Renal cortex interstitium (tissue), 11 donors: ENCODE measurements at regions not wholly inside any gene's neighbourhood (a gene's known extent, or its start where the extent isn't known, plus 50 kb on each side); places are given as distances from the start of the nearest gene placed in this dataset.
"Not testable (repeated sequence)": the region's sequence is repeated elsewhere in the genome, so short reads cannot be mapped to it uniquely, and the experiment has no call there.

Experiments
- DNase-seq, 11 donors: peaks; one replicate each; pipeline ENCODE4 v3.0.0-alpha.2; 2013; ENCODE audit warnings: low read depth in 9 of 11, low spot score in 4 of 11; ENCODE audit errors: extremely low read depth in 1 of 11

DNA sequence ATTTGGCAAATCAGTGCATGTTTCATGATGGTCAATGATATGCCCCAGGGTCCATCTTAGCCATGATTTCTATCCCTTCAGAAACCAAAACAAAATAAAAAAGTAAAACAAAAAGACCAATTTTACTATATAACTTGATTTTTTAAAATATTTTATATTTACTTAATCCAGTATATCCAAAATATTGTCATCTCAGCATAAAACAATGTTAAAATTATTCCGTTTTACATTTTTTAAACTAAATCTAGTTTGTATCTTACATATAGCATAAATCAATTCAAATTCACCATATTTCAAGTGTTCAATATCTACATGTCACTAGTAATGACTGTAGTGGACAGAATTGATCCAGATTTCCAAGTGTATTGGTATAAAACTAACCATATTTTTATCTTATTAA is 277.7 kb upstream of the ZNF322 start:
- not testable (repeated sequence) for DNase-seq

DNA sequence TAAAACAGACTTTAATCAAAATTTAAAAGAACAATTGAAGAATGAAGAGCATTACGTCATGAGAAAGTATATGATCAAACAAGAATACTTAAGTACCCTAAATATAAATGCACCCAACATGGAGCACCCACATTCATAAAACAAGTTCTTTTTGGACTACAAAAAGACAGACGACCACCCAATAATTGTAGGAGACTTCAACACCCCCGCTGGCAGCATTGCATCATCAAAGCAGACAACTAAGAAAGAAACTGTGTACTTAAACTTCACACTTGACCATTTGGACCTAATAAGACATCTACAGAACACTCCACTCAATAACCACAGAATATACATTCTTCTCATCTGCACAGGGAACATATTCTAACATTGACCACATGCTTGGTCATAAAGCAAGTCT is 291.7 kb upstream of the ZNF322 start:
- DNase-seq: not testable (repeated sequence)

DNA sequence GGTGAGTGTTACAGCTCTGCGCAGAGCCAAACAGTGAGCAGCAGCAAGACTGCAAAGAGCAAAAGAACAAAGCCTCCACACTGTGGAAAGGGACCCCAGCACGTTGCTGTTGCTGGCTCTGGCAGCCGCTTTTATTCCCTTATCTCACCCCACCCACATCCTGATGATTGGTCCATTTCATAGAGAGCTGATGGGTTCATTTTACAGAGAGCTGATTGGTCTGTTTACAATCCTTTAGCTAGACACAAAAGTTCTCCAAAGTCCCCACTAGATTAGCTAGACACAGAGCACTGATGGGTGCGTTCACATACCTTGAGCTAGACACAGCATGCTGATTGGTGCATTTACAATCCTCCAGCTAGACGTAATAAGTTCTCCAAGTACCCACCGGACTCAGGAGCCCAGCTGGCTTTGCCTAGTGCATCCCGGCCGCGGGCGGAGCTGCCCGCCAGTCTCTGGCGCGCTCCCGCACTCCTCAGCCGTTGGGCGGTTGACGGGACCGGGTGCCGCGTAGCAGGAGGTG is 291.4 kb upstream of the PRSS16 start:
- DNase-seq: peak; percentile 18 to 54 (median 36)

DNA sequence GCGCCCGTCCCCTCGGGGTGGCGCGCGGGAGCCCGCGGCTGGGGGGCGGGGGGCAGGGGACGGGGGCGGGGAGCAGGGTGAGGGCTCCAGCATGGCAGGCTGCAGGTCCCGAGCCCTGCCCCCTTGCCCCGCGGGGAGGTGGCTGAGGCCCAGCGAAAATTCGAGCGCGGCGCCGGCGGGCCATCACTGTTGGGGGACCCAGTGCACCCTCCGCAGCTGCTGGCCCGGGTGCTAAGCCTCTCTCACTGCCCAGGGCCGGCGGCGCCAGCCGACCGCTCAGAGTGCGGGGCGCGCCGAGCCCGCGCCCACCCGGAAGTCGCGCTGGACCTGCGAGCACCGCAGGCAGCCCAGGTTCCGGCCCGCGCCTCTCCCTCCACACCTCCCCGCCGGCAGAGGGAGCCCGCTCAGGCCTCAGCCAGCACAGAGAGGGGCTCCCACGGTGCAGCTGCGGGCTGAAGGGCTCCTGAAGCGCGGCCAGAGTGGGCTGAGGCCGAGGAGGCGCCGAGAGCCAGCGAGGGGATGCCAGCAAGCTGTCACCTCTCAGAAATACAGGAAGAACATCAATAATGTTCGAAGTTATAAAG is 290.8 kb upstream of the PRSS16 start:
- DNase-seq: peak in 10 of 11 donors; percentile 27 to 80 (median 59)

DNA sequence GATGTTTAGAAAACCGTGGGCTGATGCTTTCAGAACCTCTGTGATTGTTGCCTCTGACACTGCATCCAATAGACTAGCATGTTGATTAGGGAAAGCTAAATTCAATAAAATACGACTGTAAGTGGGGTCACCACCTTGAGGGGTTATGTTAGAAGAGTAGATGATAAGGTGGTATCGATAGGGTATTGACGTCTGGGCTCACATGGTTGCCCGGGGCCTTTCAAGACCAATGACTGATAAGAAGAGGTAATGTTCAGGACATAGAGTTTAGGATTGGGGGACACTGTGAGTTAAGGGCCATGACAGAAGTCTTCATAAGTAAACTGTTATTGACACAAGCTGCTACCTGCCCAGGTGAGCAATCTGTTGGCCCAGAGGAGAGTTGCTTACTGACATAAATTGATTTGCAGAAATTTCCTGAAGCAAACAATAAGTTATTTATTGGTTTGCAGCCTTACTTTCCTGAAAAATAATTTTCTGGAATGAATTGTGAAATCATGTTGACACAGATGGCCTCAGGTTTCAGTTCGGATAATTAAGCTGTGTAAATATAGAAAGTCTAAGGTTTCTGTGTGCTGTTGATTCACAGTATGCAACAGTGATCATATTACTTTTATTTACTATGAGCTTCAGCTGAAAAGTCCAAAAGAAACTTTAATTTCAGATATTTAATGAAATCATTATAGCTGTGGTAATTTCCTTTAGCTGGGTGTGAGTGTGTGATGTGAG is 289.9 kb upstream of the PRSS16 start:
- not testable (repeated sequence) for DNase-seq

DNA sequence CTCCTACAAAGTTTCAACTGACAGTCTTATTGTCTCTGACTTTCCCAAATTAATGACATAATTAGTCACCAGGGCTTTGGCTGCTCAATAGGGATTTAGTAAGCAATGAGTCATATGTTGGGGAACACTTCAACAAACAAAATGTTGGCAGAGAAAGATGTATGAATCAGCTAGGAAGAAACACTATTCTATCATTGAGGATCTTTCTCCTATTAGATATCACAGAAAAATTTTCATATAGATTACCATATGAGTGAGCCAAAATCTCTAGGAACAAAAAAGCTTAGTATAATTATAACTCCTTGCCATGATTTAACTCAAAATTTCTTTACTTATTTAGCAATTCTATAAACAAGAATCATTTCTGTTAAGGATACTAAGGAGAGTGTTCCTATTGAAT is 286.3 kb upstream of the PRSS16 start:
- not testable (repeated sequence) for DNase-seq

DNA sequence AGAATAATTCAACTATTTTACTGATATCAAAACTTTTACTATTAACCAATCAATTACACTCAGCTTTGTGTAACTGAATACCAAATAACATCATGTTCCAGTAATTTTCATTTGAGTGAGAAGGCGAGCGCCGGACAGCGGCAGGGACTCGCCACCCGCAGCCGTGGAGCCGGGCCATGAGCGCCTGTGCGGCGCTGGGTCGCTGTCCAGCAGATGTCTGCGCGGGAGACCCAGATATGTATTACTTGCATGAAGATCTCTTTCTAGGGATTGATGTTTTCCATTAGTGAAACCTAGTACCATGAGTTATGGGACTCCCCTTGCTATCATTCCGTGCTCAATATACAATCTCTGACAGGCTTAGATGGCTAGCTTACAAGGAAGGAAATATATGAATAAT is 245.1 kb upstream of the PRSS16 start:
- DNase-seq: no peak

DNA sequence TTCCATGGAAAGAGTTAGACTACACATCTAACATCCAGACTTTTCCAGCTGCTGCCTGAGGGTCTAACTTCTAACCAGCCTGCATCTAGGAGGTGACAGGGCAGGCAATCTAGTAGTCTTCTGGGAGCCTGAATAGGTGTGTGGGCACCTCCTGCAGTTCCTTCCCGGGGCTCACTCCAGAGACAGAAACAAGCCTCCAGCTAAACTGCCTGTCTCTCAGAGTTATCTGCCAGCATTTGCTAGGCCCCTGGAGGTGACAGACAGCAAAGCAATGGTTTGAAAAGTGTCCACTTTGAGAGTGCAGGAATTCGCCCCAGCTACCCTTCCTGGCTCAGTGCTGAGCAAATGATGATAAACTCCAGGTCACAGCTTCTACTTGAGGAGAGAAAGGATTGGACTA is 240.5 kb upstream of the PRSS16 start:
- no peak for DNase-seq

DNA sequence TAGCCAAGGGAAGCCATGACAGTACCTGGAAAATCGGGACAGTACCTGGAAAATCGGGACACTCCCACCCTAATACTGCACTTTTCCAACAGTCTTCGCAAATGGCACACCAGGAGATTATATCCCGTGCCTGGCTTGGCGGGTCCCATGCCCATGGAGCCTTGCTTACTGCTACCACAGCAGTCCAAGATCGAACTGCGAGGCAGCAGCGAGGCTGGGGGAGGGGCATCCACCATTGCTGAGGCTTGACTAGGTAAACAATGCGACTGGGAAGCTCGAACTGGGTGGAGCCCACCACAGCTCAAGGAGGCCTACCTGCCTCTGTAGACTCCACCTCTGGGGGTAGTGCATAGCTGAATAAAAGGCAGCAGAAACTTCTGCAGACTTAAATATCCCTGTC is 238.9 kb upstream of the PRSS16 start:
- DNase-seq: not testable (repeated sequence)

DNA sequence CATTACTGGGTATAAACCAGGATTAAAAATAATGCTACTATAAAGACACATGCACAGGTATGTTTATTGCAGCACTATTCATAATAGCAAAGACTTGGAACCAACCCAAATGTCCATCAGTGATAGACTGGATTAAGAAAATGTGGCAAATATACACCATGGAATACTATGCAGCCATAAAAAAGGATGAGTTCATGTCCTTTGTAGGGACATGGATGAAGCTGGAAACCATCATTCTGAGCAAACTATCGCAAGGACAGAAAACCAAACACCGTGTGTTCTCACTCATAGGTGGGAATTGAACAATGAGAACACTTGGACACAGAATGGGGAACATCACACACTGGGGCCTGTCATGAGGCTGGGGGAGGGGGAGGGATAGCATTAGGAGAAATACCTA is 233.4 kb upstream of the PRSS16 start:
- DNase-seq: not testable (repeated sequence)

DNA sequence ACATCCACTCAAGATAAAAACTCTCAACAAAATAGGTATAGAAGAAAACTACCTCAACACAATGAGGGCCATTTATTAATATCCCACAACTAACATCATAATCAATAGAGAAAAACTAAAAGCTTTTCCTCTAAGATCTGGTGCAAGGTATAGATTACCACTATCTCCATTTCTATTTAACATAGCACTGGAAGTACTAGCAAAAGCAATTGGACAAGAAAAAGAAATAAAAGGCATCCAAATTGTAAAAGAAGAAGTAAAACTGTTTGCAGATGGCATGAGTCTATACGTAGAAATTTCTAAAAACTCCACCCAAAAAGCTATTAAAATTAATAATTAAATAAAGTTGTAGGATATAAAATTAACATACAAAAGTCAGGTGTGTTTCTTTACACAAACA is 230.8 kb upstream of the PRSS16 start:
- no peak for DNase-seq

DNA sequence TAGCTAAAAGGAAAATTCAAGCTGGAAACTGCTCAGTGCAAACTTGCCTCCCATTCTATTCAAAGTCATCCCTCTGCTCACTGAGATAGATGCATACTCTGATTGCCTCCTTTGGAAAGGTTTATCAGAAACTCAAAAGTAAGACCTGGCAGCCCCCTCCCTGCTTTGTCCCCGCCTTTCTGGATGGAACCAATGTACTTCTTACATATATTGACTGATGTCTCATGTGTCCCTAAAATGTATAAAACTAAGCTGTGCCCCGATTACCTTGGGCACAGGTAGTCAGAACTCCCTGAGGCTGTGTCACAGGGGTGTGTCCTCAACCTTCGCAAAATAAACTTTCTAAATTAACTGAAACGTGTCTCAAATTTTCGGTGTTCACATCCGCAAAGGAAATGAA is 229.1 kb upstream of the PRSS16 start:
- DNase-seq: not testable (repeated sequence)

DNA sequence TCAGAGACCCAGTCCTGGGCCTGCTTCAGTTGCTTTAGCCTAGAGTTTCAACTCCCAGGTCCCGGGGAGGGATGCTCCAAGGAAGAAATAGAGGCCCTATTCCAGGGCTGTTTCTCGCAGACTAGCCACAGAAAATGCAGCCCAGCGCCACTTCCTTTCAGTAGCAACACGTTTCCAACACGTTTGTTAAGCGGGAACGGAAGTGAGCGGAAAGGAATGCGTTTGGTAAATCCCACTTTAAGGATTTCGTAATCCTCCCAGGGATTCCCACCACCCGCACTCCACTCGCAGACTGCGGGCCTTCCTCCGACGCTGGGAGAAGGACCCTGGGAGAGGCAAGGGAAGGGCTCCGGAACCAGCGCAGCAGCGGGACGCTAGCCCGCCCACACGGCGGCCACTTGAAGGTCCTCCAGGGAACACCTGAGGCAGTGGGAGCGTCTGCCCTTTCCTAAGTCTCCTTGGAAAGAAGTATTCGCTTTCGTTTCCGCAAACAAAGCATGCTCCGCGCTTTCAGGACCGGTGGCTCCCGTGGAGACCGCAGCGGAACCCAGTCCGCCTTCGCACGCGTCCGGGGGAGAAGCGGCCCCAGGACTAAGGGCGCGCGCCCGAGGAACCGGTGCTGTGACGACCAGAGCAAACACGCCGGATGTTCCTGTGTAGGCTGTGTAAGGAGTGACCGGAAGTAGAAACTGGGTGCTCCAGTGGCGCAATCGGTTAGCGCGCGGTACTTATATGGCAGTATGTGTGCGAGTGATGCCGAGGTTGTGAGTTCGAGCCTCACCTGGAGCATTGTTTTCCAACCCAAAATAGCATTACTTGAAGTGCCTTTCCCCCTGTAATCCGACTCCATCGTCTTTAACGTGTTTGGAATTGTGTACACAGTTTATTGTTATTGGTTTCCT is 227.6 kb upstream of the PRSS16 start:
- DNase-seq: peak; percentile 64 to 86 (median 75)

DNA sequence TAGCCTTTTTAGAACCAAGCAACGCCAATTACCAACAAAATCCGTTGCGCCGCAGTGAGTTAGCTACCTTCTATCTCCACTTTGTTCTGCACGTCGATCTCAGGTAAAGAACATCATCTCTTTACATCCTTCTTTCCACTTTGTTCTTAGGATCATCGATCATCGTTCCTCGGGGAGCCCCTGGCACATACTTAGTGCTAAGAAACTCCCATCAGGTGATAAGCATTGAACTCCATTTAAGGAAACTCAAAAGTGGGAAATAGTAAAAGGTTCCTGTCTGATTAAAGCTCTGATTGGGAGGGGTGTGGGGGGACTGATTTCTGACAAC is 227.0 kb upstream of the PRSS16 start:
- DNase-seq: no peak

DNA sequence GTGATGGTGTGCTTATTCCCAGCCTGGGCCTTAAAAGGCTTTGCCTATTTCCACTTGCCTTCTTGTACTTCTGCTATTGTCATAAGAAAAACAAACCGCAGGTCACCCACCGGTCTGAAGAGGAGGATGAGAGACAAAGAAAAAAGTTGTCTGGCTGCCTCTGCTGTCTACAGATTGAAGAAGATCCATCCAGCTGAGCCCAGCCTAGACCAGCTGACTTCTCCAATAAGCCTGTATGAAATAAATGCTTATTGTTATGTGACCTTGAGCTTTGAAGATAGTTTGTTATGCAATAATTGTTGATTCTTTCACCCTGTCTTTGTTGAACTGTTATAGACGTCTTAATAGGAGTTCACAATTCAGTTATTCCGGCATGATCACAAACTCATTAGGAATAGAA is 223.8 kb upstream of the PRSS16 start:
- no peak for DNase-seq

DNA sequence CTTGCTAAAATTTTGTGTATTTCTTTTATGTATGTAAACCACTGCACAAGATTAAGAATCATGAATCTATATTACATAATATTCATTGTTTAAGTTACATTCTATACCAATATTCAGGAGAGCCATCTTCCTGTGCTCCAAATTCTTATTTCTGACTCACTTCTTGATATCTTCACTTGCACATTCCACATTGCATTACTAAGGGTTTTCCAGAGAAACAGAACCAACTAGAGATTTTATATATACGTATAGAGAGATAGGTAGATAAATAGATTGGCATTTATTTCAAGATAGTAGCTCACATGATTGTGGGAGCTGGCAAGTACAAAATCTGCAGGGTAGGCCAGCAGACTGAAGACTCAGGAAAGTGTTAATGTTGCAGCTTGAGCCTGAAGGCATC is 222.2 kb upstream of the PRSS16 start:
- no peak for DNase-seq

DNA sequence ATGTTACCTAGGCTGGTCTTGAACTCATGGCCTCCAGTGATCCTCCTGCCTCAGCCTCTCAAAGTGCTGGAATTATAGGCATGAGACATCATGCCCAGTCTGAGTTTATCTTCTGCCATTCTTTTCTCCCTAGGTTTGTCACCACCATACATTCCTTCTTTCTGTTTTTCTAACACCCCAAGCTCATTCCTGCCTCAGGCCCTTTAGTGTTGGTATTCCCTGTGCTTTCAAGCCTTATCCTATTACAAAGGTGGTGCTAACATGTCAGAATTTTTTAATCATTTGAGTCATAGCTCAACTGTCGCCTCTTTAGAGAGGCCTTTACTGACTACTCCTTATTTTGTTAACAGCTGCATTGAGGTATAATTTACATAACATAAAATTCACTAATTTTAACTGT is 221.1 kb upstream of the PRSS16 start:
- no peak for DNase-seq

DNA sequence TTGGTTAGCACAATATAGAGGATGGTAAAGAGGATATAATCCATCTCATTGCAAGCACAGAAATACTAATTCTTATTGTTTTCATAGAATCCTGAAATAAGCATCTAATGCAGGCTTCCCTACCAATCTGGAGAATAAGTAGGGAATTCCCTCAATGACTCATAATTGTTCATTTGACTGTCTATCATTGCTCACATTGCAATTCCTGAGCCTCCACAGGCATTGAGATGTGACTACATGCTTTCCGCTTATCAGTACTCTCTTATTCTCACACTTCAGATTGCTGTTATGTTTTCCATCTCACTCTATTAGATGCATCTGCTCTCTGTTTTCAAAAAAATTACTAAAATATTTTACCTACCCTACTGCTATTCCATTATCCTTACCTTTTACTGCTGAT is 216.2 kb upstream of the PRSS16 start:
- no peak for DNase-seq

DNA sequence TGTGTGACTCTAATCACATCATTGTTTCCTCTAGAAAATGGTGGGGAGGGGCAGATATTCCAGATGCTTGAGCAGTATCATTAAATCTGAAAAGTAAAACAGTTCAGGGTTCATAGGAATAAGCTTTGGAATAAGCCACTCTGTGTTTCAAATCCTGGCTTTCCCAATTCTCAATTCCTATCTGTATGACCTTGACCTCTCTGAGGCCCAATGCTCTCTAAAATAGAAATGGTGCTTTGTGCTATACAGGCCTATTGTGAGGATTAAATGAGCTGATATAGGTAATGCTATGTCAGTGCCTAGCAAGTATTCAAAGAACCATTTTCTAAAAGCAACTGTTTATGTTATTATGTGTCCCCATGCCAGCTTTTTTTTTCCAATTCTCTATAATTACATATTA is 209.0 kb upstream of the PRSS16 start:
- DNase-seq: no peak
